Embryonic facial prominence (tissue), 1 donor: ENCODE measurements at regions not wholly inside any gene's neighbourhood (a gene's known extent, or its start where the extent isn't known, plus 50 kb on each side); places are given as distances from the start of the nearest gene placed in this dataset.
"Not testable (repeated sequence)": the region's sequence is repeated elsewhere in the genome, so short reads cannot be mapped to it uniquely, and the experiment has no call there.

Experiments
- DNase-seq: peaks from one replicate; pipeline ENCODE4 v3.0.0-alpha.2; 2016; ENCODE audit errors: extremely low spot score

- no peak for DNase-seq
Observed at GRCh38 chr4:144799486-144799885, 153.5 kb downstream of the HHIP start.

GRCh38 chr4:144801731-144802130 lies 155.8 kb downstream of the HHIP start:
- DNase-seq = peak; percentile 2

DNA sequence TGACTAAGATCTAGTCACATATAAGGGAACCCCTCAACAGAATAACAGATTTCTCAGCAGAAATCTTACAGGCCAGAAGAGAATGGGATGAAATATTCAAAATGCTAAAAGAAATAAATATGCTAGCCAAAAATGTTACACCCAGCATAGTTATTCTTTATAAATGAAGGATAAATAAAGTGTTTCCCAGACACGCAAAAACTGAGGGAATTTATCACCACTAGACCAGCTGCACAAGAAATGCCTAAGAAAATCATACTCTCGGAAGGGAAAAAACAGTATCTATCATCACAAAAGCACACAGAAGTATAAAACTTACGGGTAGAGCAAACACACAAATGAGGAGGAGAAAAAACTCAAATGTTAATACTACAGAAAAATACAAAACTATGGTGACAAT lies 162.1 kb downstream of the HHIP start:
- no peak for DNase-seq

- no peak for DNase-seq
Observed at GRCh38 chr4:144809056-144809640, 163.2 kb downstream of the HHIP start.

DNA sequence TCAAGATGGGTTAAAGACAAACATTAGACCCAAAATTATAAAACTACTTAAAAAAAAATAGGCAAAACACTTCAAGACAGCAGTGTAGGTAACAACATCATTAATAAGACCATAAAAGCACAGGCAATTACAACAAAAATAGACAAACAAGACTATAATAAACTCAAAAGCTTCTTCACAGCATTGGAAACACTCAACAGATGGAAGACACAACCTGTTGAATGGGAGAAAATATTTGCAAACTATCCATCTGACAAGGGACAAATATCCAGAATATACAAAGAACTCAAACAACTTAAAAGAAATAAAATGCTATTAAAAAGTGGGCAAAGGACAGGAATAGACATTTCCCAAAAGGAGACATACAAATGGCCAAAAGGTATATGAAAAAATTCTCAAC lies 170.7 kb downstream of the HHIP start:
- no peak for DNase-seq

DNA sequence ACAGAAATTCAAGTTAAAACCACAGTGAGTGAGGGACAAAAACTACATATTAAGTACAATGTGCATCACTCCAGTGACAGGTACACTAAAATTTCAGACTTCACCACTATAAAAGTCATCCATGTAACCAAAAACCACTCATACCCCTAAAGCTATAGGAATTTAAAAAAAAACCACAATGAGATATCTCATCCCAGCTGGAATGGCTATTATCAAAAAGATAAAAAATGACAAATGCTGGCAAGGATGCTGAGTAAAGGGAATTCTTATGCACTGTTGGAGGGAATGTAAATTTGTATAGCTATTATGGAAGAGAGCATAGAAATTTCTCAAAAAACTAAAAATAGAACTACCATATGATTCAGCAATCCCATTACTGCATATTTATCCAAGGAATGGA lies 171.1 kb downstream of the HHIP start:
- no peak for DNase-seq

DNA sequence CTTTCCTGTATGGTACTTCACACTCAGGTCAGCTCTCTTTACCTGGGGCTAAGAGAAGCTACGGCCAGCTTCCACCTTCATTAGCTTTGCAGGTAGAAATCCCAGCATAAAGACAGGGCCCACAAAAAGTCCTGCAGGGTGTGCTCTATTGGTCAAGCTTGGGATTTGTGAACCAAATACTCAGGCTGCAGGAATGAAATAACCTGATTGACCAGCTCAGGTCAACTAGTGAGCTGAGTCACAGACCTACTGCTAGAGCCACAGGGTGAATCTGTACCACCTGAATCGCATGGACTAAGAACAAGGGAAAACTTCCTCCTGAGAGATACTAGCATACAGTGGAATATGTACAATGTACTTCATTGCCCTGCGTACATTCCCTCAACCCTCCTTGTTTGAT lies 172.2 kb downstream of the HHIP start:
- no peak for DNase-seq

DNA sequence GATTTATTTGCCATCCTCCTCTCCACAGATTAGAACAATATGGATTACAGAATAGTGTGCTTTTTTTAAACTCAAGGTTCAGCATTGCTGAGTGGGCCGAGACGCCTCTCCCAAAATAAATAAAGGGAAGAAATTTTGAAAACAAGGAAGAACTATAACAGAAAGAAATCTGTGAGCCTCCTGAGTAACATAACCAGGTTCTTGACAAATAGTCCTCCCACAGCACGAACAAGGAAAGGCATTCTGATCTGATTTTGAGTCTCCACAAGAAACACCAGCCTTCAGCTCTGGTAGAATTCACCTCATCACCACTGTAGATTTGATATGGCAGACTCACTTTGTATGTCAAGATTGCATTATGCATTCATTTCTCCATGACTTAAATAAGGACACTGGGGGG lies 173.6 kb downstream of the HHIP start:
- no peak for DNase-seq

- peak; percentile 40 for DNase-seq
Observed at GRCh38 chr4:144820011-144820727, 174.2 kb downstream of the HHIP start.

- no peak for DNase-seq
Observed at GRCh38 chr4:144820728-144821085, 174.8 kb downstream of the HHIP start.

DNA sequence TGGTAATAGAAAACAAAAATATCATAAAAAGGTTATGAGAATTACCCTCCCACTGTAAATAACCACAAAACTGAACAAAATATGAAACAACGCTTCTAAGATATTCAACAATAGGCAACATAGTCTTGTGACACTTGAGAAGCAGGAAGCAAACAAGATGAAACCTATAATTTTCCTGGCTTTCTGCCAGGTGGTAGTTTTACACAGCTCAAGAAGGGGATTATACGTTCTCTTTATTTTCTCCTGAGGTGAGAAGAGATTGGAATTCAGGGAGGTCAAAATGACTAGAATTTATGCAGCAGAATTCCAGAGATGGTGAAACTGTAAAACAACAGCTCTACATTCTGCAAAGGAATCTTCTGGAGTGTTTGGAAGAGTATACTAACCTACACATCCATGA lies 186.0 kb downstream of the HHIP start:
- no peak for DNase-seq

- DNase-seq = no peak
Observed at GRCh38 chr4:144845411-144845810, 199.5 kb downstream of the HHIP start.

DNA sequence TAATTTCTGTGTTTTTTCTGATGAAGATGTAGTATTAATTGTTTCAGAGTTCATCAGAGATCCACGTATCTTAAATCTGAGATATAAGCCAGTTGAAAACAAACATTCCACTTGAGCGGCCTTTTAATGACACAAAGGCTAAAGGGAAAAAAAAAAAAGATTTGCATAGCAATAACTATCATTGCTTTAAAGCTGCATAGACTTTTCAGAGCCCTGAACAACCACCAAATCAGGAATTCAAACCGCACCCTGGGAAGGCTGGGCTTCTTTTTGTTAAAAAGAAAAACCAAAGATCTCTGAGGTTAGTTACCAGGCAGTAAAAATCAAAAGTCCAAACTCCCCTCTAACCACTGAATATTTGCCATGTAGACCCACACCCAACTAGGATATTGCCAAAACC lies 206.0 kb downstream of the HHIP start:
- DNase-seq = no peak

- DNase-seq = no peak
Observed at GRCh38 chr4:144861471-144861870, 215.5 kb downstream of the HHIP start.

DNA sequence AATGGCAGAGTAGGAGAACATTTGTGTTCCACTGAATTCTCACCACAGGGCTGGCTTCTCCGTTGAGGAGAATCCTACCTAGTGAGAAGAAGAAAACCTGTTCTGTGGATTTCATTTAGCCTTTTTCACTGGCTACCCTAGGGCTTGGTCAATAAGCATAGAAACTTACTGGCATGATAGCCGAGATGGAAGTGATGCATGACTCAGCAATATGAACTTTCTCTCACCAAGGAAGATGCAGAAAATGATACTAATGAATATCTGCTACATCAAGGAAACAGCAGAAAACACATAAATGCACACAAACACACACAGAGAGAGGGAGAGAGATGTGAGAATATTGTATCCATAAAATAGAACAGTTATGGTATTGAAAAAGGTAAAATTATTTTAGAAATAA lies 216.3 kb downstream of the HHIP start:
- no peak for DNase-seq

DNA sequence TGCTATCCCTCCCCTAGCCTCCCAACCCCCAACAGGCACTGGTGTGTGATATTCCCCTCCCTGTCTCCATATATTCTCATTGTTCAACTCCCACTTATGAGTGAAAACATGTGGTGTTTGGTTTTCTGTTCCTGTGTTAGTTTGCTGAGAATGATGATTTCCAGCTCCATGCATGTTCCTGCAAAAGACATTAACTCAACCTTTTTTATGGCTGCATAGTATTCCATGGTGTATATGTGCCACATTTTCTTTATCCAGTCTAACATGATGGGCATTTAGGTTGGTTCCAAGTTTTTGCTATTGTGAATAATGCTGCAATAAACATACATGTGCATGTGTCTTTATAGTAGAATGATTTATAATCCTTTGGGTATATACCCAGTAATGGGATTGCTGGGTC lies 218.9 kb downstream of the HHIP start:
- DNase-seq = not testable (repeated sequence)

DNA sequence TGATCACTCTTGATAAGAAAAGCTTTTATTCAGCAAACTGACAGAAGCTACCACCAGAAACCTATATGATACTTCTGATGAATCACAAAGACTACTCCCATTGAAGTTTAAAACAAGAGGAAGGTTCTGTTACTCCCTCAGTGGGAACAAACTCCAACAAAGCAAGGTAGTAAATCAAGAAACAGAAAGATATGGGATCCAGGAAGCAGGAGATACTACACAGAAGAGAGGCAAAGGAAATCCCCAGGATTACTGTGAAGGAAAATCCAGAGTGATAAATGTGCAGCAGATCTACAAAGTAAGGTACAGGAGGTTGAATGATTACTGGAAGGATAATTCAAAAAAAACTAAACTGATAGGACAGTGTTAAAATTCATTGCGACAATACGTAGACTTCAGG lies 222.4 kb downstream of the HHIP start:
- DNase-seq = no peak

DNA sequence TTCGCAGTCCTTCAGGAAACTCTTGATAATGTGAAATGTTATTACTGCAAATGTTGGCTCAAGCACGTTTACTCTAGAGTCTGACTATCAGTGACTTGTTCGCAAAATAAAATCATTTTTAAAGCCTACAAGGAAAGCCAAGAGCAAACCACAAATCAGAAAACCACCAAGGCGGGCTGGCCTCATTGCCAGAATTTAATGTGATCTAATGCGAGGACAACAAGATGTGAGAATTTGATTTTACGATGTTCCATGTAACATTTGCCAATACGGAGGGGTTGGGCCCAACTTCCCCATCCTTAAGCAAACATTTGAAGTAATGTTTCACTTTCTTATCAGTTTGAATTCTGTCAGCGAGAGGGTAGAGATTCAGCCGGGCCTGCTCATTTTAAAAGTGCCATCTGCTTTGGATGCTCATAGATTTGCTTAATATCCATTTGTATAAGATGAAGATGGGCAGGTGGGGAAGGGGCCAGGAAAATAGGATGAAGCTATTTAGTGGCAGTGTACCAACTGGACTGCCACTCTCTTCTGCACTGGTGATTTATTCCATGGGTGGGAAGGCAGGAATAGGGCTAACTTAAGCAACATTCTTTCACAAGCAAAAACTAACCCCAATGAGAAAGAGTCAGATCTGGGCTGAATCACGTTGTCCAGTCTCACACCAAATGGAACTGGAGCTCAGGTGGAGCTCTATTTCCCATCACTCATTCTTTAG lies 225.3 kb downstream of the ANAPC10 start:
- peak; percentile 20 for DNase-seq

DNA sequence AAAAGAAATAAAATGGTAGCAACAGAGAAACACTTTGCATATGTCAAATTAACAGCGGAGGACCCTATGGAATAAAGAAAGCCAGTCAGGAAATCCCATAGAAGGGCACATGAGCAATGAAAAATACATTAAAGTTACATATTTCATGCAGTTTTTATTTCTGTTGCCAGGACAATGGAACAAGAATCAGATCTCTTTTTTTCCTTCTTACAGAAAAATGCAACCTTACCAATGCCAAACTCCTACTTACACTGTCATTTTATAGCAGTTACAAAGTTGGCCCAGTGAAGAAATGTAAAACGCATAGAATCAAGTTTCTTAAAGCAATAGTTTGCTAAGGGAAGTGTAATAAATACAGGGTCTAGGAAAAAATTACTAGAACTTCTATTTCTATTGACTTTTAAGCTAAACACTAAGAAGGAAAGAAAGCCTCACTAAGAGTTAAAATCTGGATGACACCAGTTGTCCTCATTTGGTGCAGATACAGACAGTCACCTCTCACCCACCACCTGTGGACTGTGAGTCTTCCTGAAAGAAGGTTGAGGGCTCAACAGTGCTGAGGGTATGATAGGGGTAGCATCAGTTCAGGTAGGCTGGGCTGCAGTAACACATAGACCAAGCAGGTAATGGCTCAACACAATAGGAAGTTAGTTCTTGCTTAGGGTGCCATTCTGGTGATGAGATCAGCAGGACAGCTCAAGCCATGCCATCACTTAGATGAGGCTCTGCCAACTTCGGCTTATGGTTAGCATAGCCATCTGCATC lies 224.6 kb downstream of the ANAPC10 start:
- no peak for DNase-seq

DNA sequence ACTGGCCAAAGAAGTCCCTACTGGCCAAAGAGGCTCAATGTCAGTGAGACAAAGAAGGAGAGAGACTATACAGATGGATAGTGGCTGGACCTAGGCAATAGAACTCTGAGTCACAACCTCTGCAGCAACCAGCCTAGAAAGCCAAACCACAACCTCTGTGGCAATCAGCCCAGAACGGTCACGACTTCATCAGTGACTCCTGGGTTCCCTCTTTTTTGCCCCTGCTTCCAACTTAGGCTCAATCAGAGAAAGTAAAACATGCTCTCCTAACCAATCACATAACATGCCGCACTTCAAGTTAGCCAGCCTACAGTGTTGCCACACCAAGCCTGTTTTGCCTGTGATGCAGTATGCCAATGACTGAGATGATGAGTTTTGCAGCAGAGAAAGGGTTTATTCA lies 203.4 kb downstream of the ANAPC10 start:
- no peak for DNase-seq

DNA sequence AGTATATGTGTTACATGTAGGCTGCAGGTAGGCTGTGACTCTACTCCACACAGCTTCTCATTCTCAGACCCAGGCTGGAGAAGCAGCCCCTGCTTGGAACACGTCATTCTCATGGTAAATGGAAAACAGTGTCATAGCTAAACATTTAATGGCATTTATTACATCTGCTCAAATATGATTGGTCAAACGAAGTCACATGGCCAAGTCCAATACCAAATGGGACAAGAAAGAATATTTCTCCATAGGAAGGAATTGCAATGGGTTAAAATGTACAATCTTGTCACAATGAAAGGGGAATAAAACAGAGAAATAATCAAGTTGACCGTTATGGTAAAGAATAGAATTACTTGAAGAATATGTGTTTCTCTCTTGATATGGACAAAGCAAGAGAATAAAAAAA lies 198.6 kb downstream of the ANAPC10 start:
- no peak for DNase-seq

DNA sequence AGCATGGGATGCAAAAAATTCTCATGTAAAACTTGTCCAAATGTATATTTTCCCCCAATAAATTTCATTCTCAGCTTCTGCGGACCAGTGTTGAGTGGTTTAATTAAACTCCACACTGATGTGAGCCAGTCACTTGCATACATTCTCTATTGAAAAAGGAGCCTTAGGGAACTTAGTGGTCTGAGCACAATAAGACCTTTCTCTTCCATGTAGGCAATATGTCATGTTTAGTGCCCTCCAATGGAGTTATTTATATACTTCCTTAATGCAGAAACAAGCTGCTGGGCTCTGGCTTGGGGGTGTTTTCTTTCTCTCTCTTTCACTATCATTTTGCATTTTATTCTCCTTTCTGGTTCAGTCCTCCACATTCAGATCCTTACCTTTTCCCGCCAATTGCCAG lies 196.9 kb downstream of the ANAPC10 start:
- no peak for DNase-seq

DNA sequence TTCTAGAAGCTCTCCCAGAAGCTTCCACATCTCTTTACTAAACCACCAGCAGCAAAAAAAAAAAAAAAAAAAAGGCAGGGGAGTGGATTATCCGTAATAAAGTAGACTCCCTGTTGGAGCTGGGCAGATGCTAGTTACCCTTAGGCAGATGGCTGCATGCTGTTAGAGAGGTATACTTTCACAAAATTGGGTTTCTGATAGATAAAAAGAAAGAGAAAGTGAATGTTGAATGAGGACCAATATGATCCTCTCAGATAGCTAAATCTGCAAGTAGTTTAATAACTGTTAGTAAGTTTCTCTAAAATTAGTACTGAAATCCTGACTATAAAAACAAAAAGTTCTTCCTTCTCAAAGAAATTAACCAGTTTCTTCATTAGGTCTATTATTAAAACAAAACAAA lies 195.4 kb downstream of the ANAPC10 start:
- no peak for DNase-seq
